ENCODE measurements at regions not wholly inside any gene's neighbourhood (a gene's known extent, or its start where the extent isn't known, plus 50 kb on each side); places are given as distances from the start of the nearest gene placed in this dataset.
A peak's percentile ranks its signal among the peaks of the same experiment; 100 is the strongest.

DNA sequence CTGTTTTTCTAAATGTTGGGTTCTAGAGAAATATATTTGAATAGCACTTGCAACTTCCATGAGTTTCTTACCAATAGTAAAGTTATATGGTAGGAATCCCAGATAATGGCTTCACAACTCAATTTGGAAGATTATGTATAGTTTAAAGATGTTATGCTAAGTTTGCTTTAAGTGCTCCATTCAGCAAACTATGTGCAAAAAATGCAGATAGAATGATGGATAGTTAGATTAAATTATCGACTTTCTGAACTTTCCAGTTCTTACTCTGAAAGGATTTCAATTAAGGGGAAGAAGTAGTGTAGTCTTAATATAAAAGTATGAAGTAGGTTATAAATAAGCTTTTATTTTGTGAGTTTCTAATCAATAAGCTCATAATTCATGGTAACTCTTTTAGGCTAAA lies 60.7 kb upstream of the NFKB1 start:
- DNase-seq (ENCODE audit: low read depth in 2 of 2) = no peak

DNA sequence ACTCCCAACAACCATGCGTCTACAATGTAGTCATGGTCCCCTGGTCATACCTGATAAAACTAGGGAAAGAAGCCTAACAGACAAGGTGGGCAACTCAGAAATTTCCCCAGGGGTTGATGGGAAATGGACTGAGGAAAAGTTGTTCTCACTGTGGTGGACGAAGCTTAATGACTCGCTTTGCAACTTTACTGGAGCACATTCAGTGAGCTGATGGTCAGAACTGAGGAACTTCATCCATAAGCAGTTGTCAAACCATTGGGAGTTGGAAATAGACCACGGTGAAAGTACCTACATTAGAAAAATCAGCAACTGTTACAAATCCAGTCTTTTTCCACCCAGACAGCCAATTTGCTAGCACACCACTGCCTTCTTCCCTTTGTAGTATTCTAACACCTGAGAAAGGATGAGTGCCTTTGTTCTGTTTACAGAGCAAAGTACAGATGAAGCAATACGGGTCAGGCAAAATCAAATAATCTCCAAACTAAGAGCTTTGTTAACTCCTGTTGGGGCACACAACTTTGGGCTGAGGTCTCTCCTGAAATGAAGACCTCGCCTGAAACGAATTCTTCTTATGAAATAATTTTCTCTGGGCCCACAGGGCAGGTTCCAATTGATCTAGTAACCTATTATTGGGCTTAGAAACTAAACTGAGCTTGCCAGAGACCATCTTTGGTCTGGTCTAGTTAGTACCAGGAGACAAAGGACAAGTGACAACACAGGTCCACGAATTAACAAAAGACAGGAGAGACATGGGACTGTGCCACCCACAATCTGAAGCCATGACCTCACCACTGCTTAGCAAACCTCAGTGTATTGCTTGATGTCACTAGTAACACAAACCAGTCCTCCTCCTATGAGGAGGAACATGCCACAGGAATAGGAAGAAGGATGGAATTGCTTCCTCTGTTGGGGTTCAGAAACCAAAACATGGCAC lies 58.9 kb upstream of the NFKB1 start:
- no peak for DNase-seq (ENCODE audit: low read depth in 2 of 2)

DNA sequence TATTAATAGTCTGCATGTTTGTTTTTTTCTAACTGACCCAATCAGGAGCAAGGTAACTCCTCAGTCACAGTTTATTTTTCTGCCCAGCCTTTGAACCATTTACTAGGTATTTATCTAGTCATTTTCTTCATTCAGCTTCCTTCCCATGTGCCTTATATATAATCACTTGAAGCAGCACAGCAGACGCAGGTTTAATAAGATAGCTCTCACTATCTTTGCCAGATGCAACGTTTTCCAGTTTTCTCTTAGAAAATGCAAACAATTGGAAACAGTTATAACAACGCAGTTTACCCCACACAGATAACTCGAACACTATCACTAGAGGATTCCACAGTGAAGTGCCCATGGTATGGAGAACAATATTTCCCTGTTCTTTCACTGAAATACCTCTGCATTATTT lies 56.4 kb upstream of the NFKB1 start:
- DNase-seq (ENCODE audit: low read depth in 2 of 2) = no peak

DNA sequence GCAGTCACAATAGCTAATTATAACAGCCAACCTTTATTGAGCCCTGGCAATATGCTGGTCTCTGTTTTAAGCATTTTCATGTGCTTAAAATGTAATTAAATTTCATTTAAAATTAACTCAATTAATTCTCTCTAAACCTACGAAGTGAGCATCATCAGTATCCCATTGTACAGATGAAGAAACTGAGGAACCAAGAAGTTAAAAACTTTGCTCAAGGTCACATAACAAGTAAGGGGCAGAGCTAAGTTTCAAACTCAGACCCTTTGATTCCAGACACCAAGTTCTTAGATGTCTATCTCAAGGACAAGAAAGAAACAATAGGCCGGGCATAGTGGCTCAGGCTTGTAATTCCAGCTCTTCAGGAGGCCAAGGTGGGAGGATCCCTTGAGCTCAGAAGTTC lies 55.9 kb upstream of the NFKB1 start:
- no peak for DNase-seq (ENCODE audit: low read depth in 2 of 2)

DNA sequence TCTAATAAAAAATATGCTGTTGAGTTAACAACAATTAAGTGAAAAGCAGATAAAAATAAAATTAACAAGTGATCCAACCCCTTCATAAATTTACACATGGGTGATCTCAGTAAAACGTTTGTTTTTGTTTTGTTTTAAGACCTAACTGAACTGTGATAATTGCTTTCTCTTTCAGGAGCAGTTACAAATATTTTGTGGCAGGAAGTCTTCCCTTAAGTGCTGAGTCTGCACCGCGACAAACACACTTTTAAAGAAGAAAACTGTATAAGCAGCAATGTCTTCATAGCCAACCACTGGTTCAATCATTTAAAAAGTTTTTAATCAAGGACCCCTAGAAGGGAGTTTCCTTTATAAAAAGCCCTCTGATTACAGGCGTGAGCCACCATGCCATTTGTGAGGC lies 53.7 kb upstream of the NFKB1 start:
- no peak for DNase-seq (ENCODE audit: low read depth in 2 of 2)

DNA sequence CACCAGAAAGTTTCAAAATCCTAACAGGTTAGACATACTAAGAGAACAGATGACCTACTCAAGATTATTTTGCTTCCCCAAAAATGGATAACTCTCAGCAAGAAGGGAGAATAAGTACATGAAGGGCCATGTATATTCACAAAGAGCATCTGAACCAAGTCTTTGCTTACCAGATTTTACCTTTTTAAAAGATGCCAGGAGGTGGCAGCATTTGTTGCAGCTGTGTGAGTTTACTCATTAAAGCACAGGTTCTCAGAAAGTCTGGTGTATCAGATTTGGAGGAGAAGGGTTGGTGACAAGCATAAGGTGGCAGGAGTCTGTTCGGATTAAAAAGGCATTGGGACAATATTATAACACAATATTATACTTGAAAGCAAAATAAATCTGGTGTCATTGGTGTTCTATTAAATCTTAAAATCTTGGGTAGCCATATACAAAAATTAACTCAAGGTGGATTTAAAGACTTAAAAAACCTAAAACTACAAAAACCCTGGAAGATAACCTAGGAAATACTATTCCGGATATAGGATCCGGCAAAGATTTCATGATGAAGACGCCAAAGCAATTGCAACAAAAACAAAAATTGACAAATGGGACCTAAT lies 51.3 kb upstream of the NFKB1 start:
- peak in 1 of 2 donors; percentile 6 for DNase-seq (ENCODE audit: low read depth in 2 of 2)

DNA sequence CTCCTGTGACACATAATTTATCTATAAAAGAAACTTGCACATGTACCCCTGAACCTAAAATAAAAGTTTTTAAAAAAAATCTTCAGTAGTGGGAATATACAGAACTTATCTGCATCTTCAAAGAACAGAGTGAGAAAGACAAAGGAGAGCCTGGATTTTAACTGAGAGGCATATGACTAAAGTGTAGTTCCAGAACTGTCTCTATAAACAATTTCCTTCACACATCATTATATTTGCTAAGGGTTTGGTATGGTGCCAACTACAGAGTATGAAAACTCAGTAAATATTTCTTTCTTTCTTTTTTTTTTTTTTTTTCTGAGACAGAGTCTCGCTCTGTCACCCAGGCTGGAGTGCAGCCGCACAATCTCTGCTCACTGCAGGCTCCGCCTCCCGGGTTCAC lies 49.9 kb upstream of the NFKB1 start:
- DNase-seq (ENCODE audit: low read depth in 2 of 2) = no peak
